HCEC 1CT (cell line): ENCODE measurements at regions not wholly inside any gene's neighbourhood (a gene's known extent, or its start where the extent isn't known, plus 50 kb on each side); places are given as distances from the start of the nearest gene placed in this dataset.

Source experiments
- DNase-seq: peaks from one replicate; pipeline ENCODE4 v3.0.0-alpha.2; 2017

DNA sequence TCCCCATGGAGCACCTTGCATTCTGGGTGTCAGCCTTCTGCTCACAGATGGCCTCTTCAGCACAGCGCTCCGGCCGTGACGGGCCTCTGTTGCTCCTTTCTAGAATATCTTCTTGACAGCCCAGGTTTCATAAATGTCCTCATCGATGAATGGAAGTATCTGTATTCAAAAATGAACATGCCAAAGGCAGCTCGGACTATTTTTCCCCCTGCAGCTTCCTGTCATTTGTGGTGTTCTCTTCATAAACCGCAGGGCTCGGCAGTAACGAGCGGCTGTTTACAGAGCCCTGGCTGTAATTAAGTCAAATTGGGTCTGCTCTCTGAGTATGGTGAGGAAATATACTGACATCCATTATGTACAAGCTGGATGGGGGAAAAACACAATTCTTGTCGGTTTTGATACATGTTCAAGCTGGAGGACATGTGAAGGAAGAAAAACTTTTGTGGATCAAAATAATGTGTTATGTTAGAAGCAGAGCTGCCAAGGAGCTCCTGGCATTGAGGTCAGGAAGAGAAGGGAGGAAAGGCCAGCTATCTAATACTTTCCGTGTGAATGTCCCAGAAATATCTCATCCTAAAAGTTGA is 154.1 kb upstream of the CD180 start:
- DNase-seq: no peak

DNA sequence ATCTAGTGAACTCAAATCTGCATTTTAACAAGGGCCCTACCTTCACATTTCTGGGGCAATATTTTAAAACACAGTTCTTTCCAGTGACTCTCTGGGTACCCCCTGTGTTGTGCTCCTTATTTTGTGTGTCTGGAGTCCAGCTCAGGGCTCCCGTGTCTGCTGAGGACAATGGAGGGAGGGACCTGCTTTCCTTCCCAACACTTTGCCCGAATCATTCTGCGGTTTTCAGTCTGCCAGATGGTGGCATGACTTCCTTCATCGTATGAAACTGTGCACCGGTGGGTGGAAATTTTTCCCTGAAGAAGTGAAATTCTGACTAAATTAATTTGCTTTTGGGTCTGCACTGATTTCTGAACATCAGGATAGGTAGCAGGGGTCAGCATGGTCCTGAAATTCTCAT is 153.6 kb upstream of the CD180 start:
- no peak for DNase-seq

DNA sequence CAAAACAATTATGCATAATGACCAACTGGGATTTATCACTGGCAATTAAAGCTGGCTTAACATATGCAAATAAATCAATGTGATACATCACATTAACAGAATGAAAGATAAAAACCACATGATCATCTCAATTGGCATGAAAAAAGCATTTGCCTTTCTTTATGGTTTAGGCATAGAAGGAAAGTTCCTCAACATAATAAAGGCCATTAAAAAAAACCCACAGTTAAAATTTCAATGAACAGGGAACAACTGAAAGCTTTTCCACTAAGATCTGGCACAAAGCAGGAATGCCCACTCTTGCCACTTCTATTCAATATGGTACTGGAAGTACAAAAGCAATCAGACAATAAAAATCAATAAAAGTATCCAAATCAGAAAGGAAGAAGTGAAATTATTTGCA is 151.2 kb upstream of the CD180 start:
- DNase-seq: no peak

DNA sequence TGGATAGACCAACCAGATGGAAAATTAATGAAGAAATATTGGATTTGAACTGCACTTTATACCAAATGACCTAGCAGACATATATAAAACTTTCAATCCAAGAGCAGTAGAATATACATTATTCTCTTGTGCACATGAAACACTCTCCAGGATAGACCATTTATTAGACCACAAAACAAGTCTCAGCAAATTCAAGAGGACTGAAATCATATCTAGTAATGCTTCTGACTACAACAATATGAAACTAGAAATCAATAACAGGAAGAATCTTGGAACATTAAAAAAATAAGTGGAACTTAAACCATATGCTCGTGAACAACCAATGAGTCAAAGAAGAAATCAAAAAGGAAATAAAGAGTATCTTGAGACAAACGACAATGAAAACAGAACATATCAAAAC is 150.0 kb upstream of the CD180 start:
- DNase-seq: no peak

DNA sequence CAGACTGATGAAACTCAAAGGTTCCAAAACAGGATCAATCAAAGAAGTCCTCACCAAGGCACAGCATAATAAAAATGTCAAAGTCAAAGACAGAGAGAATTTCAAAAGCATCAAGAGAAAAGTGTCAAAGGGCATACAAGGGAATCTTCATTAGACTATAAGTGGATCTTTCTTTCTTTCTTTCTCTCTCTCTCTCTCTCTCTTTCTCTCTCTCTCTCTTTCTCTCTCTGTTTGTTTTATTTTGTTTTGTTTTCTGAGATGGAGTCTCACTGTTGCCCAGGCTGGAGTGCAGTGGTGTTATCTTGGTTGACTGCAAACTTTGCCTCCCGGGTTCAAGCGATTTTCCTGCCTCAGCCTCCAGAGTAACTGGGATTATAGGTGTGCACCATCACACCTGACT is 148.3 kb upstream of the CD180 start:
- DNase-seq: no peak

DNA sequence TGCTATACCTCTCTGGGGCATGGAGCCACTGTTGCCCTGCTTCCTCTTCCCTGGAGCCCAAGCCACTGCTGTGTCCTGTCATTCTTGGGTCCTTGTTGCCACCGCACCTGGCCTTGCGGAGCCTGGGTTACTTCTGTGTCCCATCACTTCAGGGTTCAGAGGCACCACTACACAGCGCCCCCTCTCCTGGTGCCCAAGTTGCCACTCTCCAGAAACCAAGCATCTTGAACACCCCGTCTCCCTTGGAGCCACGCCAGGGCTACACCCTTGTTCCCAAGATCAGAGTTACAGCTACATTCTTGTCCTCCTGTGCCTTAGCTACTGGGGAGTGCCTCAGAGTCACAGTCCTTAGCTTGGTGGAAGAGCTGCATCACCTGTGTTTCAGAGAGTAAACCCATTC is 147.2 kb upstream of the CD180 start:
- no peak for DNase-seq

DNA sequence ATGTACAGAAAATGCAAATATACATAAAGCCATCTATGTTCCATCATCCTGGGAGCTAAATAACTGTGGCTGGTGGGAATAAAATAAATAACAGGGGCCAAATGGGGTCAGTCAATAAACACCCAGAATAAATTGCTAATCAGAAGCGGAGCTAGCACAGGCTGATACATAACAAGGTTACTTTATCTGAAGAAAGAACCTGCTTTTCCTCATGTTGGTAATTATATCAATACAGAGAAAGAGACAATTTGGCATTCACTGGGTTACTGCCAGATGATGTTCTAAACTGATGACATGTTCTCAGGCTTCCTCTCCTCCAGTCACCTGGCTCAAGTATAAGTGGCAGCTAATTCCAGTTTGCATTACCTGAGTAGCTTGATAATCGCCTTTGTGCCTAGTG is 144.9 kb upstream of the CD180 start:
- no peak for DNase-seq

DNA sequence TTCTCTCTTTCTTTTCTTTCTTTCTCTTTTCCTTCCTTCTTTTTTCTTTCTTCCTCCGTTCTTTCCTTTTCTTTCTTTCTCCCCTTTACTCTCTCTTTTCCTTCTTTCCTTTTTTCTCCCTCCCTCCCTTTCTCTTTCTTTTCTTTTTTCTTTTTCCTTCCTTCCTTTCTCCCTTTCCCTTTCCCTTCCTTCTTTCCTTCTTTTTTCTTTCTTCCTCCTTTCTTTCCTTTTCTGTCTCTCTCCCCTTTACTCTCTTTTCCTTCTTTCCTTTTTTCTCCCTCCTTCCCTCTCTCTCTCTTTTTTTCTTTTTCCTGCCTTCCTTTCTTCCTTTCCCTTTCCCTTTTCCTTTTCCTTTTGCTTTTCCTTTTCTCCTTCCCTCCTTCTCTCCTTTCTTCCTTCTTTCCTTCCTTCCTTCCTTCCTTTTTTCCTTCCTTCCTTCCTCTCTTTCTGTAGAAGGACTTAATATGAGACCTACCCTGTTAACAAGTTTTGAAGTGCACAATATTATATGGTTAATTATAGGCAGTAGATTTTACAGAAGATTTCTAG is 142.7 kb upstream of the CD180 start:
- no peak for DNase-seq

DNA sequence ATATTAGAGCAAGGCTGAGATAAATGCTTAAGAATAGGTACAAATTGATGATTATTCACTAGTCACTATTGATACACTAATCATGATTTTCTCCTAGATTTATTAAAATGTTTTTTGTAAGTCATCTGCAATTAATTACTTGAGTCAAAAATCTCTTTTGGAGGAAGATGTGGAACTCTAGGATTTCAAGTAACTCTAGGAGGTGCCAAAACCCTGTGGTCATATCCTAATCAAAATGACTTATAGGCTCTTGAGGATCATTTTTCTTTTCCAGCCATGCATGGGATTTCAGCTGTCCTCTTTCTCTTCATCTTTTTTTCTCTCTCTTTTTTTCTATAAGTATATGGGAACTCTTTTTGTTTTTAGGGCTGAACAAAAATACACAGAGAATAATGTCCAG is 141.8 kb upstream of the CD180 start:
- peak; percentile 14 for DNase-seq

DNA sequence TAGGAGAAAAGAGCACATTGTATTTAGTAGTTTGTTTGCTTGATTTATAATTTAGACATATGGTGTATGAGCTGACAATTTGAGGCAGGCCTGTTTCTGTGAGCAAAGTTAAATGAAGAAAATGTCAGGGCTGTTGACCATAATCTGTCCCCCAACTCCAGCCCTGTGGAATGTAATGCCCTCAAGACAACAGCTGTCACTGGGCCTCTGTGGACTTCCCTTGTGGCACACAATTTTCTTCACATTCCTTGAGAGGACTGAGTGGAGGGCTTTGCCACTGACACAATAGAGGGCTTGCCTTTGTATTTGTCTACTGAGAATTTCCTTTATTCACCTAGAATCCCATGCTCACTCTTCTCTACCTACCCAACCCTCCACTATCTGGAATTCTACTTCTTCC is 141.2 kb upstream of the CD180 start:
- no peak for DNase-seq

DNA sequence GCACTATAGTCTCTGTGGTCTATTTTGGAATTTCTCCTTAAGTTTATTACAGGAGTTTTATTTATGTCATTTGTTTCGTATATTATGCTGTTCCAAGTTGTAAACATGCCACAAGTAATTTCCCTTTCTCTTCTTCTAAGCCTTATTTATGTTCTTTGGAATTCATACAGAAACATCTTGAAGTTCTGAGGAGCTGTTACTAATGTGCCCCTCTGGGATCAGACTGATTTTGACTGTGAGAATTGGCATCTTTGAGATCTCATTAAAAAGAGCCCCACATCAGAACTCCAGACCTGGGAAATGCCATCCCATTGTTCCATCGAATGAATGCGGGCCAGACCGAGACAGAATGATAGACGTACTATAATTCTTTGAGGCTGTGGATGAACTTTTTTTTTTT is 138.8 kb upstream of the CD180 start:
- no peak for DNase-seq

DNA sequence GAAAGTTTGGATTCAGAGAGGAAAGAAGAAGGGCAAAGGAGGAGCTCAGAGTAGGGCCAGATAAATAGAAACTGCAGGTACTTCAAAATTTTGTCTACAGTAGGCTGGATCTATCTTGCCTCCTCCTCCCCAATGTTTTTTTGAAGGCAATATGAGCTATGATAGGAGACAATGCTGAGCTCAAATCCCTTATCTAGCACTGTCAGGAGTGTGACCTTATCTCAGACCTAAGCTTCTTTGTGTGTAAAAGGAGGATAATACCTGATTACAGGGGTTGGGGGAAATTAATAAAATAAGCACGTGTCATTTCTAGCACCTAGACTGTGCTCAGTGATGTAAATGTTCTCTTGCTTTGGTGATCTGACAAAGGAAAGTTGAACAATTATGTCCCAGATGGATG is 137.8 kb upstream of the CD180 start:
- no peak for DNase-seq

DNA sequence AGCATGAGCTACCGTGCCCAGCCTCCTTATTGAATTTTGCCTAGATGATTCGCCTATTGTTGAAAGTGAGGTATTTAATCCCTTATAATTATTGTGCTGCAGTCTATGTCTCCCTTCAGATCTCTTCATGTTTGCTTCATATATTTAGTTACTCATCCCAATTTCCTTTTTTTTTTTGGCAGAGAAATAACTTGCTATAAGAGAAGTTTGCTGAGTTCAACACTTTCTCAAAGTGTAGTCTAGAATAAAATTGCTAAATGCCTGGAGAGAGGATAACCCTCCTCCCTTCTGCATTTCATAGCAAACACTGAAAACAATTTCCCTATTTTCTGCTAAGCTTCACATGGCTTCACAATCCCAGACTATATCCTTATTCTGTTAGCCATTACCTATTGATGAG is 136.6 kb upstream of the CD180 start:
- no peak for DNase-seq

DNA sequence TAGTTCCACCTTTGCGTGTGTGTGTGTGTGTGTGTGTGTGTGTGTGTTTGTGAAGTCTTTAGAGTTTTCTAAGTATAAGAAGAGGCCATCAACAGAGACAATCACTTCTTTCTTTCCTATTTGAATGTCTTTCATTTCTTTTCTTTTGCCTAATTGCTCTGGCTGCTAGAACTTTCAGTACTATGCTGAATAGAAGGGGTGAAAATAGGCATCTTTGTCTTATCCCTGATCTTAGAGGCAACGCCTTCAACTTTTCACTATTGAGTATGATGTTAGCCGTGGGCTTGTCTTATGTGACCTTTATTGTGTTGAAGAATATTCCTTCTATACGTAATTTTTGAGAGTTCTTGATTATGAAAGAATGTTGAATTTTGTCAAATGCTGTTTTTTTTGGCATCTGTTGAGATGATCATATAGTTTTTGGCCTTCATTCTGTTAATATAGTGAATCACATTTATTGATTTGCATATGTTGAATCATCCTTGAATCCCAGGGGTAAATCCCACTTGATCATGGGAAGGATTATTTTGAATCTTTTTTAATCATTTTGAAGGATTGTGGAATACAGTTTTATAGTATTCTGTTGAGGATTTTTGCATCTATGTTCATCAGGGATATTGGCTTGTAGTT is 134.8 kb upstream of the CD180 start:
- DNase-seq: no peak

DNA sequence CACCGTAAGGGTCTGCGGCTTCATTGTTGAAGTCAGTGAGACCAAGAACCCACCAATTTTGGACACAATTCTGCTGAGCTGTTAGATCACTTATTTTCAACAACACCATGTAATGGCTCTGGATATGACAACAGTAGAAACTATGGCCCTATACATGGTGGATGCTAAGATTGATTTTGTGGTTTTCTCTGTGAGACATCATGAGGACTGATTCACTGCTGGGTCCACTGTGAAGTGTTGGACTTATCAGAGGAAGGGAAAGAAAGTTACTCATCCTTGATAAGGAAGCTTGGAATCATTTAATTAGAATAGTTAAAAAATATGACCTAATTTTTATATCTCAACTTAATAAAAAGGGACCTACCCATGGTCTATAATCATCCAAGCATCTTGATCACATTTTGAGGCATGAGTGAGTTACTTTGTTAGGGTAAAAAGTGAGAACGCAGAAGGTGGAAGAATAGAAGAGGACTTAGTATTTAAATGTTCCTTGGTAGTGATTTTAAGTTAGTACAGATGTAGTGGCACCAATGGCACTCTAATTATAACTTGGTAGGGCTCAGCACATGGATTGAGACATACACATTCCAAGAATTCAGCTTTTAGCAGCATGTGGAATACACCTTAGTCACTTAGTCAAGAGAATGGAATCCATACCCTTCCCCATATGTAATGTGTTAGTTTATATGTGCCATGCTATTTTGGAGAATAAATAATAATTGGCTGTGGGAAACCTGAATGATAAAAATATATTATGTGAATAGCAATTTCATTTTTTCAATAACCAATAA is 123.5 kb upstream of the CD180 start:
- no peak for DNase-seq

DNA sequence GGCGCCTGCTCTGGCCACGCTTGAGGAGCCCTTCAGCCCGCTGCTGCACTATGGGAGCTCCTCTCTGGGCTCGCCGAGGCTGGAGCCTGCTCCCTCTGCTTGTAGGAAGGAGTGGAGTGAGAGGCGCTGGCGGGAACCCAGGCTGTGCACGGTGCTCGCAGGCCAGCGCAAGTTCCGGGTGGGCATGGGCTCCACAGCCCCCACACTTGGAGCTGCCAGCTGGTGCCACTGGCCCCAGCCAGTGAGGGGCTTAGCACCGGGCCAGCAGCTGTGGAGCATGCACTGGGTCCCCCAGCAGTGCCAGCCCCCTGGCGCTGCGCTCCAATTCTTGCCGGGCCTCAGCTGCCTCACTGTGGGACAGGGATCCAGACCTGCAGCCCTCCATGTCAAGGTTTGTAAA is 122.1 kb upstream of the CD180 start:
- DNase-seq: no peak

DNA sequence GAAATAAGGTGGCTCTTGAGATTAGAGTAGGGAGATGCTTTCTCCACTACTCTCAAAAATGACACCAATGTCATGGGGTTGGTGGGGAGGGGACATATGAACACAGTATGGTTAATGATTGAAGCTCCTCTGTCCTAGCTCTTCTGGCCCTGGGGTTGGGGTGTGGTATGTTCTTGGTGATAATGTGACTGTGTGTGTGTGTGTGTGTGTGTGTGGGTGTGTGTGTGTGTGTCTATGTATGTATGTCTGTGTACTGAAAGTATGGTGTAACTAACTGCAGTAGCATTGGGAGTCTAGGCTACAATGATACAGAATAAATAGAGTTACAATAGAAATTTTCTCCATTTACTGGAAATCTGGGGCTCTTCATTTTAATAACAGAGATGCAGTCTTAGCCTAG is 121.0 kb upstream of the CD180 start:
- no peak for DNase-seq

DNA sequence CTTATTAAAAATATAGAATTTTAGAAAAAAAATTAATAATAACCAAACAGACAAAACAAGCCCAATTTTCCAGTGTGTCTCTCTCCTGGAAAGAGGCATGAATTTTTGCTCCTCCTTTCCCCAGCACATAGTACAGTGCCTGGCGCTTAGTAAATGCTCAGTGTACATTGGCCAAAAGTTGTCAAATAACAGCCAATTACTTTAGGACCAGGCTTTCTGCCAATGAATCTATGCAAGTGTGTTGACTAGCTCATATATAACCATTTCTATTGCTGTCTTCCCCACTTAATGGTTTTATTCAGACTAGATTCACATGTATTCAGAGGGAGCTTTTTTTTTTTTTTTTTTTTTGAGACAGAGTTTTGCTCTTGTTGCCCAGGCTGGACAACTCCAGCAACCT is 120.1 kb upstream of the CD180 start:
- DNase-seq: no peak

DNA sequence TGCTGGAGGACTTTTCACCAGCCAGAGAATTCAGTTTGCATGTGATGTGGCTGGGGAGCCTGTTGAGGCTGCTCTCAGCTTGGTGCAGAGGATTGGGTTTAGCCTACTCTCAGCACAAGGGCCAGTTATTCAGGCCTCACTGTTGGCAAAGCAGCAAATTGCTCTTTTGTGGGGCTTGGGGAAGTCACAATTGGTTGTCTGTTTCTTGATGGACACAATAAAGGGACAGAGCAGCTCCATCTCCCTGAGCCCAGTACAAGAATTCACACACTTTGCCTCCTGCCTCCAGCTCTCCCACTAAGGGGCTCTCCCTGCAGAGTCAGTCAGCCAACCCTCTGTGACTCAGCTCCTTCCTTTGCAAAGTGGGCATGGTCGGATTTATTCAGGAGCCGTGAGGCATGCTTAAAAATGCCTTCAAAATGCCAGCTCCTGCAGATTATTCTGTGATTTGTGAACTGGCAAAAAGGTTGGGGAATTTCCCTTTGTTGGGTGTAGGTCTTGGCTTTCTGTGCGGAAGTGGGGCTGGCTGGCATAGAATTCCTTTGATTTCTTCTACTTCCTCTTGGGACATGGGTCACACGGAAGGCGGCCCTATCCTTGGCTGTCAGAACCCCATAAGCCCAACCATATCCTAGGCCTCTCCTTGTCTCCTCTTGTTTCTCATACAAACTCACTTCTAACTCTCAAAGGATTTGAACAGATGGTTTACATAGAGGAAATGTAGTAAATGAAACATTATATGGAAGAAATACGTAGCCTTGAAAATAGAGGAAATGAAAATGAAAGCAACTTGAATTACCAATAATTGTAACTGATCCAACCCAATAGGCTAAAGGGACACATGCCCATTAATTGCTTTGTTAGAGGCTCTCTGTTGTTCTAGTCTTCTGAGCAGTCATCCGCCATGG is 118.7 kb upstream of the CD180 start:
- DNase-seq: peak; percentile 60

DNA sequence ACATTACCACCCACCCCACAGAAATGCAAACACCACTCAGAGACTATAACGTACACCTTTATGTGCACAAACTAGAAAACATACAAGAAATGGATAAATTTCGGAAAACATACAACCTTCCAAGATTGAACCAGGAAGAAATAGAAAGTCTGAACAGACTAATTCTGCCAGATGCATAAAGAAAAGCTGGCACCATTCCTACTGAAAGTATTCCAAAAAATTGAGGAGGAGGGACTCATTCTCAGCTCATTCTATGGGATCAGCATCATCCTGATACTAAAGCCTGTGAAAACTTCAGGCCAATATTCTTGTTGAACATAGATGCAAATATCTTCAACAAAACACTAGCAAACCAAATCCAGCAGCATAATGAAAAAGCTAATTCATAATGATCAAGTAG is 115.1 kb upstream of the CD180 start:
- no peak for DNase-seq

DNA sequence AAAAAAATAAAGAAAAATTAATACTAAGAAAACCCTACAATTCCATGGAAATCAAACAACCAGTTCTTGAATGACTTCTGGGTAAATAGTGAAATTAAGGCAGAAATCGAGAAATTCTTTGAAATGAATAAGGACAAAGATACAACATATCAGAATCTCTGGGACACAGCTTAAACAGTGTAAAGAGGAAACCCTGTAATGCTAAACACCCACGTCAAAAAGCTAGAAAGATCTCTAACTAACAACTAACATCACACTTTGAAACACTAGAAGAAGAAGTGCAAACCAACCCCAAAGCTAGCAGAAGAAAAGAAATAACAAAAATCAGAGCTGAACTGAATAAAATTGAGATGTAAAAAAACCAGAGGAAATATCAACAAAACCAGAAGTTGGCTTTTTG is 114.6 kb upstream of the CD180 start:
- no peak for DNase-seq

DNA sequence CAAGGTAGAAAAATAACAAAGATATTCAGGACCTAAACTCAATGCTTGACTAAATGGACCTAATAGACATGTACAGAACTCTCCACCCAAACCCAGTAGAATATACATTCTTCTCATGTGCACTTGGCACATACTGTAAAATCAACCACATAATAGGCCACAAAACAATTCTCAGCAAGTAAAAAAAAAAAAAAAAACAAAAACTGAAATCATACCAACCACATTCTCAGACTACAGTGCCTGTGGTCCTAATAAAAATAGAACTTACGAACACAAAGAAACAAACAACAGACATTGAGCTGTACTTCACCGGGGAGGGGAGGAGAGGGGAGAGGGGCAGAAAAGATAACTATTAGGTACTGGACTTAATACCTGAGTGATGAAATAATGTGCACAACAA is 114.1 kb upstream of the CD180 start:
- DNase-seq: no peak

DNA sequence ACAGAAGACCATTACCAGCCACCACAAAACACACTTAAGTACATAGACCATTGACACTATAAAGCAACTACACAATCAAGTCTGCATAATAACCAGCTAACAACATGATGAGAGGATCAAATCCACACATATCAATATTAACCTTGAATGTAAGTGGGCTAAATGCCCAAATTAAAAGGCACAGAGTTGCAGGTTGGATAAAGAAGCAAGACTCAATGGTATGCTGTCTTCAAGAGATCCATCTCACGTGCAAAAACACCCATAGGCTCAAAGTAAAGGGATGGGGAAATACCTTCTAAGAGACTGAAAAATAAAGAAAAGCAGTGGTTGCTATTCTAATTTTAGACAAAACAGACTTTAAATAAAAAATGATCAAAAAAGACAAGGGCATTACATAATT is 113.6 kb upstream of the CD180 start:
- DNase-seq: no peak
